Tibial nerve (tissue), 4 donors: ENCODE measurements at regions not wholly inside any gene's neighbourhood (a gene's known extent, or its start where the extent isn't known, plus 50 kb on each side); places are given as distances from the start of the nearest gene placed in this dataset.

Source experiments
- EP300 ChIP-seq, 2 donors: sonication (generic); formaldehyde crosslinking; IDR thresholded peaks; one replicate each; pipeline ENCODE4 v1.6.1; 2017; ENCODE audit warnings: antibody characterized with exemption in 2 of 2, mild to moderate bottlenecking in 1 of 2
- POLR2A ChIP-seq, 2 donors: fragments of 450-650 bp; IDR thresholded peaks; one replicate each; pipeline ENCODE4 v1.6.1; 2017; ENCODE audit warnings: antibody characterized with exemption in 2 of 2, mild to moderate bottlenecking in 2 of 2, moderate library complexity in 2 of 2
- TF ChIP-seq, protein P1 (sequence below), 5 experiments: fragments of 200-600 bp in 3 of 5; fragments of 450-650 bp in 2 of 5; sonication (generic) in 3 of 5; IDR thresholded peaks; one replicate each; pipeline ENCODE4 v1.5.1; 2016 to 2019; ENCODE audit warnings: antibody characterized with exemption in 5 of 5, mild to moderate bottlenecking in 3 of 5, moderate library complexity in 2 of 5

- TF ChIP-seq POLR2A (IDR thresholded peaks at IDR 0.05) = no peak
- TF ChIP-seq, protein P1, sequence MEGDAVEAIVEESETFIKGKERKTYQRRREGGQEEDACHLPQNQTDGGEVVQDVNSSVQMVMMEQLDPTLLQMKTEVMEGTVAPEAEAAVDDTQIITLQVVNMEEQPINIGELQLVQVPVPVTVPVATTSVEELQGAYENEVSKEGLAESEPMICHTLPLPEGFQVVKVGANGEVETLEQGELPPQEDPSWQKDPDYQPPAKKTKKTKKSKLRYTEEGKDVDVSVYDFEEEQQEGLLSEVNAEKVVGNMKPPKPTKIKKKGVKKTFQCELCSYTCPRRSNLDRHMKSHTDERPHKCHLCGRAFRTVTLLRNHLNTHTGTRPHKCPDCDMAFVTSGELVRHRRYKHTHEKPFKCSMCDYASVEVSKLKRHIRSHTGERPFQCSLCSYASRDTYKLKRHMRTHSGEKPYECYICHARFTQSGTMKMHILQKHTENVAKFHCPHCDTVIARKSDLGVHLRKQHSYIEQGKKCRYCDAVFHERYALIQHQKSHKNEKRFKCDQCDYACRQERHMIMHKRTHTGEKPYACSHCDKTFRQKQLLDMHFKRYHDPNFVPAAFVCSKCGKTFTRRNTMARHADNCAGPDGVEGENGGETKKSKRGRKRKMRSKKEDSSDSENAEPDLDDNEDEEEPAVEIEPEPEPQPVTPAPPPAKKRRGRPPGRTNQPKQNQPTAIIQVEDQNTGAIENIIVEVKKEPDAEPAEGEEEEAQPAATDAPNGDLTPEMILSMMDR (IDR thresholded peaks at IDR 0.05) = no peak
- TF ChIP-seq EP300 (IDR thresholded peaks at IDR 0.05) = no peak
Observed at GRCh38 chr3:36166477-36166876, 213.8 kb upstream of the STAC start.
